ENCODE measurements at regions not wholly inside any gene's neighbourhood (a gene's known extent, or its start where the extent isn't known, plus 50 kb on each side); places are given as distances from the start of the nearest gene placed in this dataset.
A peak's percentile ranks its signal among the peaks of the same experiment; 100 is the strongest.
"Not testable (repeated sequence)": the region's sequence is repeated elsewhere in the genome, so short reads cannot be mapped to it uniquely, and the experiment has no call there.

GRCh38 chr3:194946091-194946490 lies 260.4 kb downstream of the FAM43A start:
- DNase-seq (ENCODE audit: low spot score): no peak

GRCh38 chr3:194949592-194949991 lies 263.9 kb downstream of the FAM43A start:
- no peak for DNase-seq (ENCODE audit: low spot score)

- DNase-seq (ENCODE audit: low spot score): no peak
Observed at GRCh38 chr3:194950906-194951628, 265.4 kb downstream of the FAM43A start.

GRCh38 chr3:194951629-194951920 lies 265.9 kb downstream of the FAM43A start:
- DNase-seq (ENCODE audit: low spot score): not testable (repeated sequence)

- DNase-seq (ENCODE audit: low spot score): no peak
Observed at GRCh38 chr3:194951931-194952582, 266.4 kb downstream of the FAM43A start.

GRCh38 chr3:194952841-194953241 lies 267.2 kb downstream of the FAM43A start:
- DNase-seq (ENCODE audit: low spot score): peak; percentile 46

- no peak for DNase-seq (ENCODE audit: low spot score)
Observed at GRCh38 chr3:194953291-194953690, 267.6 kb downstream of the FAM43A start.

GRCh38 chr3:194955546-194955945 lies 269.9 kb downstream of the FAM43A start:
- DNase-seq (ENCODE audit: low spot score): no peak

GRCh38 chr3:194955979-194956696 lies 270.5 kb downstream of the FAM43A start:
- DNase-seq (ENCODE audit: low spot score): no peak

GRCh38 chr3:194956697-194957396 lies 271.2 kb downstream of the FAM43A start:
- DNase-seq (ENCODE audit: low spot score): no peak

- DNase-seq (ENCODE audit: low spot score): no peak
Observed at GRCh38 chr3:194957743-194958240, 272.1 kb downstream of the FAM43A start.

- no peak for DNase-seq (ENCODE audit: low spot score)
Observed at GRCh38 chr3:194959217-194959616, 273.5 kb downstream of the FAM43A start.

GRCh38 chr3:194959666-194960065 lies 274.0 kb downstream of the FAM43A start:
- DNase-seq (ENCODE audit: low spot score): not testable (repeated sequence)

- no peak for DNase-seq (ENCODE audit: low spot score)
Observed at GRCh38 chr3:194960446-194961032, 274.9 kb downstream of the FAM43A start.

- no peak for DNase-seq (ENCODE audit: low spot score)
Observed at GRCh38 chr3:194961149-194961548, 275.5 kb downstream of the FAM43A start.

GRCh38 chr3:194961571-194961970 lies 275.9 kb downstream of the FAM43A start:
- no peak for DNase-seq (ENCODE audit: low spot score)

- no peak for DNase-seq (ENCODE audit: low spot score)
Observed at GRCh38 chr3:194962056-194962455, 276.4 kb downstream of the FAM43A start.

GRCh38 chr3:194964809-194965208 lies 279.1 kb downstream of the FAM43A start:
- no peak for DNase-seq (ENCODE audit: low spot score)

GRCh38 chr3:194967151-194968117 lies 281.8 kb downstream of the FAM43A start:
- no peak for DNase-seq (ENCODE audit: low spot score)

- no peak for DNase-seq (ENCODE audit: low spot score)
Observed at GRCh38 chr3:194970066-194970465, 284.4 kb downstream of the FAM43A start.

GRCh38 chr3:194971009-194971408 lies 285.3 kb downstream of the FAM43A start:
- no peak for DNase-seq (ENCODE audit: low spot score)

Data from HuH-7.5 (cell line).